Endodermal cell (in vitro differentiated cells): ENCODE measurements at regions not wholly inside any gene's neighbourhood (a gene's known extent, or its start where the extent isn't known, plus 50 kb on each side); places are given as distances from the start of the nearest gene placed in this dataset.
A peak's percentile ranks its signal among the peaks of the same experiment; 100 is the strongest.

ENCODE experiments used
- DNase-seq: peaks from one replicate; pipeline ENCODE4 v3.0.0-alpha.2; 2017
- H3K27ac ChIP-seq: 2 replicates; pipeline ENCODE4 v1.5.1; 2013; ENCODE audit warnings: mild to moderate bottlenecking, low read depth, low read length, moderate library complexity
- H3K27me3 ChIP-seq: 2 replicates; pipeline ENCODE4 v1.6.1; 2013; ENCODE audit warnings: mild to moderate bottlenecking, low read length, moderate library complexity; ENCODE audit not compliant: insufficient read depth, control insufficient read depth, poor library complexity, severe bottlenecking
- H3K36me3 ChIP-seq: 2 replicates; pipeline ENCODE4 v1.7.0; 2013; ENCODE audit warnings: mild to moderate bottlenecking, low read length, moderate library complexity; ENCODE audit not compliant: control insufficient read depth, insufficient read depth
- H3K4me1 ChIP-seq: one replicate; pipeline ENCODE4 v1.7.0; 2013; ENCODE audit warnings: low read length; ENCODE audit not compliant: control insufficient read depth, insufficient read depth
- H3K4me3 ChIP-seq: 2 replicates; pipeline ENCODE4 v1.5.1; 2013; ENCODE audit warnings: mild to moderate bottlenecking, low read length, moderate library complexity
- H3K9ac ChIP-seq: 2 replicates; pipeline ENCODE4 v1.6.1; 2013; ENCODE audit warnings: mild to moderate bottlenecking, low read length, moderate library complexity; ENCODE audit not compliant: poor library complexity, severe bottlenecking; ENCODE audit errors: extremely low read depth
- H3K9me3 ChIP-seq: 2 replicates; pipeline ENCODE4 v1.6.1; 2013; ENCODE audit warnings: mild to moderate bottlenecking, low read length, moderate library complexity; ENCODE audit not compliant: control insufficient read depth
- H3K27ac Mint-ChIP-seq: 2 replicates; pipeline ENCODE4 v1.8.0; 2020; ENCODE audit warnings: mixed read lengths
- H3K27me3 Mint-ChIP-seq: 2 replicates; pipeline ENCODE4 v1.8.0; 2021; ENCODE audit warnings: mild to moderate bottlenecking, mixed read lengths; ENCODE audit not compliant: insufficient read depth
- H3K36me3 Mint-ChIP-seq: 2 replicates; pipeline ENCODE4 v1.8.0; 2020; ENCODE audit warnings: low read depth, mixed read lengths
- H3K4me1 Mint-ChIP-seq: 2 replicates; pipeline ENCODE4 v1.8.0; 2020; ENCODE audit warnings: mixed read lengths
- H3K4me3 Mint-ChIP-seq: 2 replicates; pipeline ENCODE4 v1.8.0; 2020; ENCODE audit warnings: mild to moderate bottlenecking, moderate library complexity, mixed read lengths
- H3K9me3 Mint-ChIP-seq: 2 replicates; pipeline ENCODE4 v1.8.0; 2020; ENCODE audit warnings: mild to moderate bottlenecking, mixed read lengths
- WGBS, 2 experiments: methylation state at CpG; one replicate each; pipeline versions ENCODE4 v1.1.5 to v1.1.7; 2013; ENCODE audit warnings: missing lambda C conversion rate in 2 of 2, mixed read lengths in 1 of 2; ENCODE audit not compliant: insufficient coverage in 1 of 2, insufficient read length in 1 of 2; 5-methylcytosine and 5-hydroxymethylcytosine counted together
- TF ChIP-seq, protein P1 (sequence below): fragments of 200-600 bp; sonication (generic); conservative IDR thresholded peaks from 2 replicates; pipeline ENCODE4 v1.5.0; 2021; ENCODE audit warnings: antibody characterized with exemption, mild to moderate bottlenecking

DNA sequence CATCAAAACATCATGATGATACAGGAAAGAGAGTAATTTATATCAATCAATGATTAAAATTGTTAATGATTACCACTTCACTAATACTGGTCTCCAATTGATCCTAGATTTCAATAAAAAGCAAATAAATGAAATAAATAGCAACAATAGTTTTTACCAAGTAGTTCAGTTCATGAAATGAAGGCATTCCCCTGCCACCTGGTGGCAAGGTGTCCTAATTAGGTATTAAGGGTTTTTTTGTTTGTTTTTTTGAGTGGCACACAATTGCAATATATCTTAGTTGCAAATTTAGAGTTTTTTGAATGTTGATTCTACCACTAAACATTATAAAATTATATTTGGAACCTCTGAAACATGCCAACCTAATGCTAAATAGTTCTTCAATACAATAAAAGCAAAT is 157.4 kb upstream of the PDE5A start:
- Mint-ChIP-seq H3K4me1 (no peaks in the 10 kb centered on the region), H3K4me3 (no peak overlapping the region), H3K9me3 (peaks cover 33% of the 10 kb centered on the region), H3K27me3 (no peaks in the 10 kb centered on the region), H3K36me3 (peaks cover 10% of the 10 kb centered on the region), H3K27ac (no peak overlapping the region)
- Histone ChIP-seq H3K27me3 (no peaks in the 10 kb centered on the region), H3K27ac (no peak overlapping the region), H3K4me1 (no peaks in the 10 kb centered on the region), H3K36me3 (no peaks in the 10 kb centered on the region), H3K4me3 (no peak overlapping the region), H3K9me3 (peaks cover 29% of the 10 kb centered on the region), H3K9ac (no peak overlapping the region)
- TF ChIP-seq, protein P1, sequence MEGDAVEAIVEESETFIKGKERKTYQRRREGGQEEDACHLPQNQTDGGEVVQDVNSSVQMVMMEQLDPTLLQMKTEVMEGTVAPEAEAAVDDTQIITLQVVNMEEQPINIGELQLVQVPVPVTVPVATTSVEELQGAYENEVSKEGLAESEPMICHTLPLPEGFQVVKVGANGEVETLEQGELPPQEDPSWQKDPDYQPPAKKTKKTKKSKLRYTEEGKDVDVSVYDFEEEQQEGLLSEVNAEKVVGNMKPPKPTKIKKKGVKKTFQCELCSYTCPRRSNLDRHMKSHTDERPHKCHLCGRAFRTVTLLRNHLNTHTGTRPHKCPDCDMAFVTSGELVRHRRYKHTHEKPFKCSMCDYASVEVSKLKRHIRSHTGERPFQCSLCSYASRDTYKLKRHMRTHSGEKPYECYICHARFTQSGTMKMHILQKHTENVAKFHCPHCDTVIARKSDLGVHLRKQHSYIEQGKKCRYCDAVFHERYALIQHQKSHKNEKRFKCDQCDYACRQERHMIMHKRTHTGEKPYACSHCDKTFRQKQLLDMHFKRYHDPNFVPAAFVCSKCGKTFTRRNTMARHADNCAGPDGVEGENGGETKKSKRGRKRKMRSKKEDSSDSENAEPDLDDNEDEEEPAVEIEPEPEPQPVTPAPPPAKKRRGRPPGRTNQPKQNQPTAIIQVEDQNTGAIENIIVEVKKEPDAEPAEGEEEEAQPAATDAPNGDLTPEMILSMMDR = peak; percentile 76
- no peak for DNase-seq

GRCh38 chr4:119783189-119783983 is 154.8 kb upstream of the PDE5A start:
- Mint-ChIP-seq H3K4me3 (no peak overlapping the region), H3K27me3 (no peaks in the 10 kb centered on the region), H3K9me3 (peaks cover 28% of the 10 kb centered on the region), H3K4me1 (no peaks in the 10 kb centered on the region), H3K27ac (no peak overlapping the region), H3K36me3 (peaks cover 10% of the 10 kb centered on the region)
- TF ChIP-seq, protein P1 = no peak
- no peak for DNase-seq
- no peaks in the 10 kb centered on the region for H3K36me3 ChIP-seq
- H3K9ac ChIP-seq = no peak overlapping the region
- no peaks in the 10 kb centered on the region for H3K4me1 ChIP-seq
- peaks cover 19% of the 10 kb centered on the region for H3K9me3 ChIP-seq
- no peak overlapping the region for H3K27ac ChIP-seq
- H3K4me3 ChIP-seq = no peak overlapping the region
- 90 to 100% methylated on average over 1 to 4 of the region's 4 CpGs for WGBS, 2 experiments
- no peaks in the 10 kb centered on the region for H3K27me3 ChIP-seq

DNA sequence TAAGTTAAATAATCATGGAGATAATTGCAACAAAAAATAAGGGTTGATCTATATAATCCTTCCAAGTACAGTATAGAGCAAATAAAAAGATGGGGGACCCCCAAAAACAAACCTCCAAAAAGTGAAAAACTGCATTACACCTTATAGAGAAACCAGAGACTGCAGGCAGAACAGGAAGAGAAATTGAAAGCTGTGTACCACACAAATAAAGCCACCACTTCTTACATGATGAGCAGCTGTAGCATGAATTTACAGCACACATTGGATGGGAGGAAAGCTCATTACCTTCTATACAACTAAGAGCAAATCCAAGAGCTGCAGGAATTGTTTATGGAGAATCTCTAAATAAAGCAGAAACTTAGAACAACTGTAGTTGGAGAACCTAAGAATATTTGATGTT is 152.4 kb upstream of the PDE5A start:
- Histone ChIP-seq H3K9ac (no peak overlapping the region), H3K27me3 (no peaks in the 10 kb centered on the region), H3K9me3 (peaks cover 15% of the 10 kb centered on the region), H3K36me3 (no peaks in the 10 kb centered on the region), H3K4me3 (no peak overlapping the region), H3K4me1 (no peaks in the 10 kb centered on the region), H3K27ac (no peak overlapping the region)
- TF ChIP-seq, protein P1 = no peak
- no peak for DNase-seq
- Mint-ChIP-seq H3K9me3 (peaks cover 24% of the 10 kb centered on the region), H3K36me3 (peaks cover 10% of the 10 kb centered on the region), H3K27ac (no peak overlapping the region), H3K4me3 (no peak overlapping the region), H3K4me1 (no peaks in the 10 kb centered on the region), H3K27me3 (no peaks in the 10 kb centered on the region)
